Brain microvascular endothelial cell (primary cell): ENCODE measurements at regions not wholly inside any gene's neighbourhood (a gene's known extent, or its start where the extent isn't known, plus 50 kb on each side); places are given as distances from the start of the nearest gene placed in this dataset.

Experiments used
- DNase-seq: peaks from one replicate; pipeline ENCODE4 v3.0.0-alpha.2; 2020
- H3K27ac ChIP-seq: fragments of 250-450 bp; sonication (Bioruptor Pico); 2 replicates; pipeline ENCODE4 v1.5.1; 2020; ENCODE audit warnings: mild to moderate bottlenecking, moderate library complexity
- H3K27me3 ChIP-seq: fragments of 250-450 bp; sonication (Bioruptor Pico); replicated peaks from 2 replicates; pipeline ENCODE4 v1.5.1; 2020; ENCODE audit warnings: mild to moderate bottlenecking
- H3K36me3 ChIP-seq: fragments of 250-450 bp; sonication (Bioruptor Pico); replicated peaks from 2 replicates; pipeline ENCODE4 v1.5.1; 2020; ENCODE audit warnings: mild to moderate bottlenecking
- H3K4me3 ChIP-seq: 2 replicates; pipeline ENCODE4 v1.5.1; 2011; ENCODE audit warnings: low read depth, mild to moderate bottlenecking, control low read depth, low read length, moderate library complexity
- in situ Hi-C: cut with HindIII; loops from 2 replicates; pipeline ENCODE4 v1.10.0; 2017; ENCODE audit warnings: low sequenced_read_pairs, low pct_ligation_motif_present
- TF ChIP-seq, protein P1 (sequence below): IDR thresholded peaks from 2 replicates; pipeline ENCODE4 v1.5.1; 2011; ENCODE audit warnings: low read depth, mild to moderate bottlenecking, moderate library complexity, low read length, control low read depth, inconsistent platforms; ENCODE audit errors: missing control alignments

DNA sequence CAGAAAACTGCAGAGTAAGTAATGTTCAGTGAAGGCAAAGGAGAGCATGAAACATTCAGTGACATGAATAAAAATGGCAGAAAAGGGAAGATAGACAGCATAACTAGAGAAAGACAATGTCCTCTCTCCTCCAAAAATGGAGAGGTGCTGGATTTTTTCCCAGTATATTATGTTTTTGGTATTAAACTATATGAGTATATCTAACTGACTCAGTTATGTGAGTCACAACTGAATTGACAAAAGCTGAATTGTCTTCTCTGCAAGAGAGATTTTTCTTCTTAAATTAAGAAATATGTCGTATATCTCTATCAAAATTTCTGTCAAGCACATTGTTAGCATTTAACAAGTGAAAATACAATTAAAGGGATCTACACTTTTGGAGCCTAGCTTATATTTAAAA lies 375.1 kb downstream of the CHSY3 start:
- Histone ChIP-seq H3K27ac (no peak overlapping the region), H3K36me3 (no peaks in the 10 kb centered on the region), H3K4me3 (no peak overlapping the region), H3K27me3 (no peaks in the 10 kb centered on the region)
- in situ Hi-C loops = no loop called here
- no peak for DNase-seq
- TF ChIP-seq, protein P1, sequence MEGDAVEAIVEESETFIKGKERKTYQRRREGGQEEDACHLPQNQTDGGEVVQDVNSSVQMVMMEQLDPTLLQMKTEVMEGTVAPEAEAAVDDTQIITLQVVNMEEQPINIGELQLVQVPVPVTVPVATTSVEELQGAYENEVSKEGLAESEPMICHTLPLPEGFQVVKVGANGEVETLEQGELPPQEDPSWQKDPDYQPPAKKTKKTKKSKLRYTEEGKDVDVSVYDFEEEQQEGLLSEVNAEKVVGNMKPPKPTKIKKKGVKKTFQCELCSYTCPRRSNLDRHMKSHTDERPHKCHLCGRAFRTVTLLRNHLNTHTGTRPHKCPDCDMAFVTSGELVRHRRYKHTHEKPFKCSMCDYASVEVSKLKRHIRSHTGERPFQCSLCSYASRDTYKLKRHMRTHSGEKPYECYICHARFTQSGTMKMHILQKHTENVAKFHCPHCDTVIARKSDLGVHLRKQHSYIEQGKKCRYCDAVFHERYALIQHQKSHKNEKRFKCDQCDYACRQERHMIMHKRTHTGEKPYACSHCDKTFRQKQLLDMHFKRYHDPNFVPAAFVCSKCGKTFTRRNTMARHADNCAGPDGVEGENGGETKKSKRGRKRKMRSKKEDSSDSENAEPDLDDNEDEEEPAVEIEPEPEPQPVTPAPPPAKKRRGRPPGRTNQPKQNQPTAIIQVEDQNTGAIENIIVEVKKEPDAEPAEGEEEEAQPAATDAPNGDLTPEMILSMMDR = no peak

DNA sequence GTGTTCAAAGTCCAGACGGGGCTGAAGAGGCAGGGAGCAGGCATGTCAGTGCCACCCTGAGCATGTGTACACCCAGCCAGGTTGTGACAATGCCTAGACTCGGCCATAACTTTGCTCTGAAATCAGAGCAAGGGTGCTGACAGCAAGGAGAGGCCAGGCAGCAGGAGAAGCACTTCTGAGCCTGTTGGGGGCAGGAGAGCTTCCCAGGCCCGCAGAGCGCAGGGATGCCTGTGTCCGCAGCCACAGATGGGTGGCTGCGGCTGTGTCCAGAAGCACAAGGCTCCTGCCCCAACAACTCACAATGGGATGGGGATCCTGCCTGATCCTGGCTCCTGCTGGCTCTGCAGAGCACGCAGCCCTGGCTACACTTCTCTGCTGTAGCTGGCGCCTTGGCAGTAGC lies 373.9 kb downstream of the CHSY3 start:
- no peak for DNase-seq
- Histone ChIP-seq H3K4me3 (no peak overlapping the region), H3K27ac (no peak overlapping the region), H3K36me3 (no peaks in the 10 kb centered on the region), H3K27me3 (no peaks in the 10 kb centered on the region)
- TF ChIP-seq, protein P1 = no peak
- in situ Hi-C loops = no loop called here

DNA sequence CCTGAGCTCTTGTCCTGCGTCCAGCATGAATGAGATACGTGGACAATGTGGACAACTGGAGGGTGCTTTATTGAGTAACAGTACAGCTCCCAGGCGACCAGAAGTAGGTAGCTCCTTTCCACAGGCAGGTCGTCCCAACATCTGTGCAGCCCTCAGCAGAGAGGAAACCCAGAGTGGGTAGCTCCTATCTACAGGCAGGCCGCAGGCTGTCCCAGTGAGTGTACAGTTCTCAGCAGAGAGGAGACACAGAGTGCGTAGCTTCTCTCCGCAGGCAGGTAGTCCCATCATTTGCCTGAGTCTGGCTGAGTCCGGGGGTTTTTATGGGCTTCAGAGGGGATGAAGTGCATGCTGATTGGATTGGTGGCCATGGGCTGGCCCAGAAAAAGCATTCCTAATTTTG lies 373.3 kb downstream of the CHSY3 start:
- Histone ChIP-seq H3K36me3 (no peaks in the 10 kb centered on the region), H3K4me3 (no peak overlapping the region), H3K27ac (no peak overlapping the region), H3K27me3 (no peaks in the 10 kb centered on the region)
- TF ChIP-seq, protein P1 = no peak
- no peak for DNase-seq
- in situ Hi-C loops = no loop called here

DNA sequence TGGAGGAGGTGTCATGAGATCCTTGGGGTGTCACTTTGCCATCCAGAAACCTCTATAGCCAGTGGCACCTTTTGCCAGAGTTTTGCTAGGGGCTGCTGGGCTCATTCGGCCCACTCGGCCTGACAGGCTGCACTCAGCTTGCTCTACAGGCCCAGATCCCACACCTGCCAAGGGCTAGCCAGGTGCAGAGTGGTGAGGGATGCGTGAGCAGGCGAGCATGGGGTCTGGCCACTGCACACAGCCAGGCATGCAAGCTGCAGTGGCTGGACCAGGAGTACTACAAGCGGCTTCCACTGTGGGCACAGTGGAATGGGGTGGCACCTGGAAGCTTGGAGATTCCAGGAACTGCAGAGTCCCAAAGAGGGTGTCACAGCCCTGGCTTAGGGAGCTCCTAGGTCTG lies 372.7 kb downstream of the CHSY3 start:
- in situ Hi-C loops = no loop called here

DNA sequence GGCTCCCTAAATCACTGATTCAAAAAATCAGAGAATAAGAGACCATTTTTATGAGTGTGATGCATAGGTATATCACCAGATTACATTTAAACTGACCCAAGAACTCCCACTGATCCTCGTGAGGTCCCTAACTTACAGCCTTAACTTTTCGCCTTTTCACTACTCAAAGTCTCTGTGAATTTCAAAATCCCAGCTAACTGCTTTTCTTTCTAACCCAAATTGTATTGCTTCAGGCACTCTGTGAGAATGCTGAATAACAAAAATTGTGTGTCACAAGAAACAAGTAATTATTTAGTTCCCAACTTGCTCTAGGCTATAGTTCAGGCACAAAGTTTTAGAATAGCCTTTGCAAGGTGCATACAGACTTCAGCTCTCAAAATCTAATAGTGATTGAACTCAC lies 368.6 kb downstream of the CHSY3 start:
- Histone ChIP-seq H3K27me3 (no peaks in the 10 kb centered on the region), H3K27ac (no peak overlapping the region), H3K4me3 (no peak overlapping the region), H3K36me3 (no peaks in the 10 kb centered on the region)
- DNase-seq = no peak
- TF ChIP-seq, protein P1 = no peak
- in situ Hi-C loops = no loop called here

More for the DNA sequence above, 372.7 kb downstream of the CHSY3 start:
- no peak for DNase-seq
- no peak overlapping the region for H3K4me3 ChIP-seq
- no peak overlapping the region for H3K27ac ChIP-seq
- no peaks in the 10 kb centered on the region for H3K36me3 ChIP-seq
- TF ChIP-seq, protein P1 = no peak
- no peaks in the 10 kb centered on the region for H3K27me3 ChIP-seq

DNA sequence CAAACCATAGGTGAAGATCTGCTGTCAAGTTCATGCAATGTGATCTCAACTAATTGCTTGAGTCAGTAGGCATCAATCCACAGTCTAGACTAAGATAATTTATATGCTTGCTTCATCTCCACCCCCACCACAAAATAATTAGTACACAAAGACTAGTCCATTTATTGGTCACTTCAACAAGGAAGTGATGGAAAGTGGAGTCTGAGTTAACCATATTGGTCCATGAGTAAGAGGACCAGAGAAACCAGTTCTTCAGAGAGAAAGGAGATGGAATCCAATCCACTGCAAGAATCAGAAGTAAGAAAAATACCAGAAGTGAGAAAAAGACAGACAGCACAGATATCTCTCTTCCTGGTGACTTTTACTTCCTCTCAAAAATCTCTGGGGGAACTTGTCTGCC lies 366.5 kb downstream of the CHSY3 start:
- no peak overlapping the region for H3K27ac ChIP-seq
- no peaks in the 10 kb centered on the region for H3K36me3 ChIP-seq
- no peak overlapping the region for H3K4me3 ChIP-seq
- in situ Hi-C loops = no loop called here
- DNase-seq = no peak
- TF ChIP-seq, protein P1 = no peak
- no peaks in the 10 kb centered on the region for H3K27me3 ChIP-seq
